KMS-11 (cell line): ENCODE measurements at regions not wholly inside any gene's neighbourhood (a gene's known extent, or its start where the extent isn't known, plus 50 kb on each side); places are given as distances from the start of the nearest gene placed in this dataset.
"Not testable (repeated sequence)": the region's sequence is repeated elsewhere in the genome, so short reads cannot be mapped to it uniquely, and the experiment has no call there.

Experiments
- H2AFZ ChIP-seq: fragments of 200-600 bp; sonication (generic); 2 replicates; pipeline ENCODE4 v1.6.1; 2016; ENCODE audit warnings: antibody characterized with exemption, mixed run types, low read depth
- H3K27ac ChIP-seq: fragments of 200-600 bp; sonication (generic); 2 replicates; pipeline ENCODE4 v1.6.1; 2016; ENCODE audit warnings: mild to moderate bottlenecking, mixed run types
- H3K27me3 ChIP-seq: fragments of 200-600 bp; sonication (generic); 2 replicates; pipeline ENCODE4 v1.6.1; 2017; ENCODE audit warnings: mild to moderate bottlenecking, low read depth, mixed run types, moderate library complexity; ENCODE audit not compliant: insufficient read depth
- H3K36me3 ChIP-seq: fragments of 200-600 bp; sonication (generic); 2 replicates; pipeline ENCODE4 v1.6.1; 2017; ENCODE audit warnings: mild to moderate bottlenecking, mixed run types; ENCODE audit not compliant: insufficient read depth
- H3K4me1 ChIP-seq: fragments of 200-600 bp; sonication (generic); 2 replicates; pipeline ENCODE4 v1.6.1; 2016; ENCODE audit warnings: mild to moderate bottlenecking, low read depth, mixed run types; ENCODE audit not compliant: poor library complexity, severe bottlenecking
- H3K4me2 ChIP-seq: fragments of 200-600 bp; sonication (generic); 2 replicates; pipeline ENCODE4 v1.7.0; 2016; ENCODE audit warnings: mild to moderate bottlenecking, mixed run types
- H3K4me3 ChIP-seq: fragments of 200-600 bp; sonication (generic); IDR thresholded peaks from 2 replicates; pipeline ENCODE4 v1.6.1; 2017; ENCODE audit warnings: low read depth, low read length, mixed read lengths; ENCODE audit not compliant: insufficient read depth
- H3K79me2 ChIP-seq: fragments of 200-600 bp; sonication (generic); 2 replicates; pipeline ENCODE4 v1.6.1; 2016; ENCODE audit warnings: low read depth, mixed run types; ENCODE audit not compliant: insufficient read depth
- H3K9ac ChIP-seq: fragments of 200-600 bp; sonication (generic); 2 replicates; pipeline ENCODE4 v1.6.1; 2016; ENCODE audit warnings: mild to moderate bottlenecking, mixed run types
- H4K20me1 ChIP-seq: fragments of 200-600 bp; sonication (generic); 2 replicates; pipeline ENCODE4 v1.6.1; 2016; ENCODE audit warnings: mild to moderate bottlenecking, mixed run types; ENCODE audit not compliant: insufficient read depth
- TF ChIP-seq, protein P1 (sequence below): fragments of 200-600 bp; sonication (generic); conservative IDR thresholded peaks from 2 replicates; pipeline ENCODE4 v1.6.1; 2017; ENCODE audit warnings: low read depth, mild to moderate bottlenecking, antibody characterized with exemption, low read length, moderate library complexity, mixed read lengths

DNA sequence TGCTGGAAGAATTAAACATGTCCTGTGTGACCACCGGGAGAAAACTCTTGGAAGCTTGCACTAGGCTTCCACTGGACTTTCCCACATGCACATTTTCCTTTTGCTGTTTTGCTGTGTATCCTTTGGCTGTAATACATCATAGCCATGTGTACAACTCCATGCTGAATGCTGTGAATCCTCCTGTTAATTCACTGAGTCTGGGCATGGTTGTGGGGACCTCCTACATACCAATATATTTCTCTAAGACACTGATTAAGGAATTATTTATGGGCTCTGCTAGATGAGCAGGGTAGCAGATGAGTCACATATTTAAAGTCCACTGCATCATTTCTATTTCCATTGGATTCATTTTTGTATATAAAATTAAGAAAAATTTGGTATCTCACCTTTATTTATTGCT is 220.1 kb downstream of the CYLC2 start:
- H3K79me2 ChIP-seq: no peaks in the 10 kb centered on the region
- H3K27me3 ChIP-seq: no peaks in the 10 kb centered on the region
- no peak overlapping the region for H2AFZ ChIP-seq
- no peak overlapping the region for H3K4me2 ChIP-seq
- no peaks in the 10 kb centered on the region for H3K4me1 ChIP-seq
- no peak overlapping the region for H3K4me3 ChIP-seq
- TF ChIP-seq, protein P1, sequence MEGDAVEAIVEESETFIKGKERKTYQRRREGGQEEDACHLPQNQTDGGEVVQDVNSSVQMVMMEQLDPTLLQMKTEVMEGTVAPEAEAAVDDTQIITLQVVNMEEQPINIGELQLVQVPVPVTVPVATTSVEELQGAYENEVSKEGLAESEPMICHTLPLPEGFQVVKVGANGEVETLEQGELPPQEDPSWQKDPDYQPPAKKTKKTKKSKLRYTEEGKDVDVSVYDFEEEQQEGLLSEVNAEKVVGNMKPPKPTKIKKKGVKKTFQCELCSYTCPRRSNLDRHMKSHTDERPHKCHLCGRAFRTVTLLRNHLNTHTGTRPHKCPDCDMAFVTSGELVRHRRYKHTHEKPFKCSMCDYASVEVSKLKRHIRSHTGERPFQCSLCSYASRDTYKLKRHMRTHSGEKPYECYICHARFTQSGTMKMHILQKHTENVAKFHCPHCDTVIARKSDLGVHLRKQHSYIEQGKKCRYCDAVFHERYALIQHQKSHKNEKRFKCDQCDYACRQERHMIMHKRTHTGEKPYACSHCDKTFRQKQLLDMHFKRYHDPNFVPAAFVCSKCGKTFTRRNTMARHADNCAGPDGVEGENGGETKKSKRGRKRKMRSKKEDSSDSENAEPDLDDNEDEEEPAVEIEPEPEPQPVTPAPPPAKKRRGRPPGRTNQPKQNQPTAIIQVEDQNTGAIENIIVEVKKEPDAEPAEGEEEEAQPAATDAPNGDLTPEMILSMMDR: no peak
- H4K20me1 ChIP-seq: no peaks in the 10 kb centered on the region
- H3K36me3 ChIP-seq: no peaks in the 10 kb centered on the region
- no peak overlapping the region for H3K27ac ChIP-seq
- H3K9ac ChIP-seq: no peak overlapping the region

DNA sequence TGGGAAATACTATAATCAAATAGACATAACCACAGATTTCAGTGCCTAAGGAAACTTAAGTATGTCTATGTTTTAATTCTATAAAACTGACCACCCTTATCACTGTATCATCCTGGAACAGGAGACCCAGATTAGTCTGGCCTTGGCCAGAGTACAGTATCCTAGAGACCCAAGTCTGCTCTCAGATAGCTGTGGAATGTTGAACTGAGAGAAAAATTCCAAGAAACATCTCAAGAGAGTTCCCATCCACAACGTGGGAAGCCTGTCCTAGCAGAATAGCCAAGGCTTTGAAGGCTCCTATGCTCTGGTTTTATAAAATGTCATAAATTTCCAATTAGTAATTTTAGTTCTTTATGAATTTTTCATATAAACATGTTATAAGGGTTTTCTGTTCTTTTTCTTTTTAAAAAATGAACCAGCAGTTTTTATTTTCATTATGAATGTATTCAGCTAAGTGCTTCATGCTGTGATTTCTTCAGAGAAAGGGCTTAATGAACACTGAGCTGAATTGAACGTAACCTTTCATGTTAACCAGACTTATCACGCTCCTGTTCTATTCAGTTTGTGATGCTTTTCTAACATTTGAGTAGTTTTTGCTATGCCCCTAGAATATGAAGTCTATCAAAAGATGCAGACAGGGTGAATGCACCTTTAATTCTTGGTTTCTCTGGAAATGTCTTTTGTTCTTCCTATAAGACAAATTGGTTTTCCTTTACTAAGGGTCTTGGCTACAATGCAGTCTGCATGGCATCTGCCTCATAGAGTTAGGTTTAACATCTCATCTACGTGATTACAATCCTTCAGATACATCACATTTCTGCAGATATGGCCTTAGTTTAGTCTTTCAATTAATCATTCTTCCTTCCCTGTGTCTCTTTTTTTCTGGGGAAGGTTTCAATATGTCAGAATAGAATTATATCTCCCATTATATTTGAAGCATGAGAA is 230.8 kb downstream of the CYLC2 start:
- Histone ChIP-seq H3K4me1 (no peaks in the 10 kb centered on the region), H3K27me3 (no peaks in the 10 kb centered on the region), H3K79me2 (no peaks in the 10 kb centered on the region), H3K4me2 (no peak overlapping the region), H2AFZ (no peak overlapping the region), H3K27ac (no peak overlapping the region), H4K20me1 (no peaks in the 10 kb centered on the region), H3K36me3 (no peaks in the 10 kb centered on the region), H3K9ac (no peak overlapping the region), H3K4me3 (no peak overlapping the region)
- TF ChIP-seq, protein P1: no peak

DNA sequence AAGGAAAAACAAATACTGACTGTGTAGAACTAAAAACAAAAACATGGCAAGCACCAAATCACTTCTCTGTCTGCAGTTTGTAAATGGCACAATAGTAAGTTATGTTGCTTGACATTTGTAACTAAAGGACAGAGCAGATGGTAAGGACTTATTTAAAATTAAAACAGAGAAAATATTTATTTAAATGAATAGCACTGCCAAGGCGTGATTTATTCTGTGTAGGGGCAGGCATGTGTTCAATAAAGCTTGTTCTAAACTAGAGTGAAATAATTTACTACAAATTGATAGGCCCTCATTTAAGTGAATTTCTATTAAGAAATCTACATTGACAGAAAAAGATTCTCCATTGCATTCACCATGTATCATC is 231.5 kb downstream of the CYLC2 start:
- H3K27ac ChIP-seq: no peak overlapping the region
- no peaks in the 10 kb centered on the region for H3K36me3 ChIP-seq
- TF ChIP-seq, protein P1: no peak
- no peak overlapping the region for H2AFZ ChIP-seq
- no peak overlapping the region for H3K4me3 ChIP-seq
- H3K27me3 ChIP-seq: no peaks in the 10 kb centered on the region
- no peaks in the 10 kb centered on the region for H4K20me1 ChIP-seq
- H3K9ac ChIP-seq: no peak overlapping the region
- H3K4me2 ChIP-seq: no peak overlapping the region
- H3K79me2 ChIP-seq: no peaks in the 10 kb centered on the region
- no peaks in the 10 kb centered on the region for H3K4me1 ChIP-seq

DNA sequence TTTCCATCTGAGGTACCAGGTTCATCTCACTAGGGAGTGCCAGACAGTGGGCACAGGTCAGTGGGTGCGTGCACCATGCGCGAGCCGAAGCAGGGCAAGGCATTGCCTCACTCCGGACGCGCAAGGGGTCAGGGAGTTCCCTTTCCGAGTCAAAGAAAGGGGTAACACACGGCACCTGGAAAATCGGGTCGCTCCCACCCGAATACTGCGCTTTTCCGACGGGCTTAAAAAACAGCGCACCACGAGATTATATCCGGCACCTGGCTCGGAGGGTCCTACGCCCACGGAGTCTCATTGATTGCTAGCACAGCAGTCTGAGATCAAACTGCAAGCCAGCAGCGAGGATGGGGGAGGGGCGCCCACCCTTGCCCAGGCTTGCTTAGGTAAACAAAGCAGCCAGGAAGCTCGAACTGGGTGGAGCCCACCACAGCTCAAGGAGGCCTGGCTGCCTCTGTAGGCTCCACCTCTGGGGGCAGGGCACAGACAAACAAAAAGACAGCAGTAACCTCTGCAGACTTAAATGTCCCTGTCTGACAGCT is 242.5 kb downstream of the CYLC2 start:
- not testable (repeated sequence) for H3K4me1 ChIP-seq, H3K4me3 ChIP-seq, H4K20me1 ChIP-seq, H3K79me2 ChIP-seq, H3K36me3 ChIP-seq, H3K4me2 ChIP-seq, H2AFZ ChIP-seq, H3K9ac ChIP-seq, H3K27me3 ChIP-seq, H3K27ac ChIP-seq

DNA sequence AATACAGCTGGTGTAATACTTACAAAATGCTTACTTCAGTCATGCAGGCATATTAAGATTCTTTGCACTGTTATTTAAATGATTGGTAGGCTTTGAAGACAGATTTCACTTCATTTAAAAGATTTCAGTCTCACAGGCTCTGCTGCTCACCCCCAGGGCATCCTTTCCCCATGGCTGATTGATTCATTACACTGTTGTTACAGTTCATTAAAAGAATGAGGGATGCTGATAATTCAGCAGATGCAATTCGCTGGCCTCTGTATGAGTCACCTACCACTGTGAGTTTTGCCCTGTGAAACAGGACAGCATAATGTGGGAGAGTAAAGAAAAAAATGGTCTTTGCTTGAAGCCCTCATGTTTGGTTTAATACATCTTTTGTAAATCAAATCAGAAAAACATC is 246.9 kb downstream of the CYLC2 start:
- Histone ChIP-seq H3K27ac (no peak overlapping the region), H3K27me3 (no peaks in the 10 kb centered on the region), H3K79me2 (no peaks in the 10 kb centered on the region), H3K4me2 (no peak overlapping the region), H3K4me3 (no peak overlapping the region), H3K36me3 (no peaks in the 10 kb centered on the region), H3K4me1 (no peaks in the 10 kb centered on the region), H3K9ac (no peak overlapping the region), H4K20me1 (no peaks in the 10 kb centered on the region), H2AFZ (no peak overlapping the region)
- TF ChIP-seq, protein P1: no peak
